GM18861 (cell line): ENCODE measurements at regions not wholly inside any gene's neighbourhood (a gene's known extent, or its start where the extent isn't known, plus 50 kb on each side); places are given as distances from the start of the nearest gene placed in this dataset.
"Not testable (repeated sequence)": the region's sequence is repeated elsewhere in the genome, so short reads cannot be mapped to it uniquely, and the experiment has no call there.

Source experiments
- ATAC-seq: cut with Tn5 transposase; IDR thresholded peaks from one replicate; pipeline ENCODE4 v1.9.1; 2021; ENCODE audit not compliant: unreplicated experiment

DNA sequence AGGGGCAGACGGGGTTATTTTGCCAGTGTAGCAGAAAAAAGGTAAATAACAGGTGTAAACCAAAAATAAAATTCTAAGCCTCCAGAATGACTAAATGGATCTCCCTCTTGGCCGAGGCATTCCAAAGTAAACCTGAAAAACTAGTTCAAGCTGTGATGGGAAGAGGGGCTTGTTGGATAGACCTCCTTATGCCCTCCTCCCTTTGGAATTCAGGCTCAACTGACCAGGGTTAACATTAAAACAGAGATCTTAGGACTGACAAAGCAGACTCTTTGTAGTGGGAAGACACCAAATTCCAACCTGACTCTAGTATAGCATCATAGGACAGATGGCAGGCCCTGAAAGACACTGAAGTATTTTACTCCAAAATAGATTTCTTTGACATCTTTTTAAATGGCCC, 113.8 kb upstream of the ITGB1 start:
- ATAC-seq, result no peak

DNA sequence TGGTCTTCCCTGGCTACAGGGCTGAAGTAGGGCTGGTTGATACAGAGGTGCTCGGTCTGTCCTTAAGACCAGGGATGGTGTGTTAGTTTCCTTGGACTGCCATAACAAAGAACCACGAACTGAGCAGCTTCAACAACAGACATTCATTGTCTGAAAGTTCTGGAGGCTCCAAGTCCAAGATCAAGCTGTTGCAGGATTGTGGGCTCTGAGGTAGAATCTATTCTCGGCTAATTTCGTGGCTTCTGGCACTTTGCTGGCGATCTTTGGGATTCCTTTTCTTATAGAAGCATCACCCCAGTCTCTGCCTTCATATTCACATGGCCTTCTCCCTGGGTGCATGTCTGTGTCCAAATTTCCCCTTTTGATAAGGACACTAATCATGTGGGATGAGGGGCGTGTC, 112.1 kb upstream of the ITGB1 start:
- no peak for ATAC-seq

DNA sequence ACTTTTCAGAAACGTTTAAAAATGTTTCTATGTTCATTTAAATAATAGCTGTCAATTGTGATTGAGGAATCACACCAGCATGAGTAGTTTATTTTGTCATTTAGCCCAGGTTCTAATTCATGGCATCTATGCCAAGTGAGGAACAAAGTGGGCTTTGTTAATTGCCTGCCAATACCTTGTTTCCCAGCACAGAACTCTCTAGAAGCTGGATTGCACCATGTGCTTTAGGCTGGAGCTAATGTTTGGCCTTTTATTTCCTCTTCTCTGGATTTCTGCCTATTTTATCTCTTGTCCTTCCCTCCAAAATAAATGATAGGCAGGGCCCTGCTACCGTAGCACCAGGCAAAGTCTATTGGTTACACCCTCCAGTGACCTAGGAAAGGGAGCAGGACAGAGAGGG, 109.9 kb upstream of the ITGB1 start:
- ATAC-seq, result no peak

DNA sequence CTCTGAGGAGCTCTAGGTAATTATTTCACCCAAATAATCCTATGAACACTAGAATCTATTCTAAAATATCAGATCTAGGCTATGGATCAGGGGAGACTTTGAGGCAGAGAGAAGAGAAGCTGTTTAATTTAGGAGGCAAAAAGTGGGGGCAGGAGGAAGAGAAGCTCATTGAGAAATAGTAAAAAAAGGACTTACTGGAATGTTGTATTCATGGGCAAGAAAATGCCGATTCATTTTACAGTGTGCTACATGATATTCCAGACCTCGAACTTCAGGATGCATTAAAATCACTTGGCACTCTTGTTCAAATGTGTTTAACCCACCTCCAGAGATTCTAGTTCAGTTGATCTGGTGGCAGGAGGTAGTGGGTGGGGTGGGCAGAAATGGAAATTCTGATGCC, 109.5 kb upstream of the ITGB1 start:
- no peak for ATAC-seq

DNA sequence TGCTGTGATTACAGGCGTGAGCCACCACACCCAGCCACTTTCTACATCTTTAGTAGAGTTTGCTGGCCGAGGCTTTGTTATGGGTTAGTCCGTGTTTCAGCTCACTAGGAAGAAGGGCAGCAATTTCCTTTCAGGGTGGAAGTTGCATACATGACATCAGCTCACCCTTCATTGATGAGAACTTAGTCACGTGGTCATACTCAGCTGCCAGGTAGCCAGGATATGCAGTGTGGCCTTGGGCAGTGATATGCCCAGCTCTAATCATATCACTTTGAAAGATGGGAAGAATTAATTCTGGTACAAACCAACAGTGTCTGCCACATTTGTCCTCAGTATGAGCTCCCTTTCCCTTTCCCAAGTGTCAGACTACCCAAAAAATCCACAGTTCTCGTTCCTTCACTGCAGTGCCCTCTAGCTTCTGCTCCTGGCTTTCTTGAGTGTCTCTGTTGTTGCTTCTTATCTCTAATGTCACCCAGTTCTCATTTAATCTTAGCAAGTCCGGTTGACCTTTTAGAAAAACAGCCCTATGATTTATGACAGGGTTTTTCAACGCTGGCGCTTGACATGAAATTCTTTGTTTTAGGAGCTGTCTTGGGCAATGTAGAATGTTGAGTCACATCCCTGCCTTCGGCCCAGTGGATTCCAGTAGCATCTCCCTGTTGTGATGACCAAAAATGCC, 108.7 kb upstream of the ITGB1 start:
- ATAC-seq, result no peak

DNA sequence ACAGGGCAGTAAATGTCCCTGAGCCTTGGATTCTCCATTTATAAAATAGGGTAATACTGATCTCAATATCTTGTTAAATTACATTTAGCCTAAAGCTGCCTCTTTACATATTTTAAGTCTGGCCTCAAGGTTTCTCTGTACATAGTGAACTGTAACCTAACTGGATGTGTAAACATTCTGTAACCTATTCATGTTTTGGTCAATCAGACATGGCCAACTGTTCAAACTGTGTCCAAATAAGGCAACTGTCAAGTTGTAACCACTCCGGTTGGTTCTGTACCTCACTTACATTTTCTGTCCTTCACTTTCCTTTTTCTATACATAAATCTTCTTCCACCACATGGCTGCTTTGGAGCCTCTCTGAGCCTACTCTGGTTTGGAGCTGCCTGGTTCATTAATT, 107.1 kb upstream of the ITGB1 start:
- no peak for ATAC-seq

DNA sequence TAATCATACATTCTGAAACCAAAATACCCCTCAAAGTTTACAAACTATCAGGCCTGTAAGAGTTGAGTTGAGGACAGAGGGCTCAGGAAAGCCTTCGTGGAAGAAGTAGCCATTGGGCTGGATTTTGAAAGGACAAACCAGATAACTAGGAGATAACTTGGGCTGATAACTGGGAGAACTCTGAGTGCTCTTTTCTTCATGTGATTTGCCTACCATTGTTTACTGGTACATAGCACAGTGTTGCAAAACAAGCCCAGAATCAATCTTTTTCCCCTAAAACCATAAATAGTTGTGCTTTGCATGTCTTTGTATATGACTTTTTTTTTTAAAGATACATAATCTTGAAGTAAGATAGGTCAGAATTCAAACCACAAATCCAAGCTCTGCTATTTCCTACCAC, 106.7 kb upstream of the ITGB1 start:
- no peak for ATAC-seq

DNA sequence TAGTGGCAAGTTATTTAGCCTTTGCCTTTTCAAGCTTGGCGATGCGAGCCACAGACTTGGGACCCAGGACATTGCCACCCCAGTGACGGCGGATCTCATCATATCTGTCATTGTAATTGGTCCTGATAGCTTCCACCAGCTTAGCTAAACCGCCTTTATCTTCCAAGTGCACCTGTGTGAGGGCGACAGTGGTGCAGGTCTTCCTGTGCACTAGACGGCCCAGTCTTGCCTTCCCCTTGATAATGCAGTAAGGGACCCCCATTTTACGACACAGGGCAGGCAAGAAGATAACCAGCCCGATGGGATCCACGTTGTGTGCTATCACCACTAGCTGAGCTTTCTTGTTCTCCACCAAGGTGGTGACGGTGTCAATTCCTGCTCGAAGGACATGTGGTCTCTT, 99.6 kb upstream of the ITGB1 start:
- no peak for ATAC-seq

DNA sequence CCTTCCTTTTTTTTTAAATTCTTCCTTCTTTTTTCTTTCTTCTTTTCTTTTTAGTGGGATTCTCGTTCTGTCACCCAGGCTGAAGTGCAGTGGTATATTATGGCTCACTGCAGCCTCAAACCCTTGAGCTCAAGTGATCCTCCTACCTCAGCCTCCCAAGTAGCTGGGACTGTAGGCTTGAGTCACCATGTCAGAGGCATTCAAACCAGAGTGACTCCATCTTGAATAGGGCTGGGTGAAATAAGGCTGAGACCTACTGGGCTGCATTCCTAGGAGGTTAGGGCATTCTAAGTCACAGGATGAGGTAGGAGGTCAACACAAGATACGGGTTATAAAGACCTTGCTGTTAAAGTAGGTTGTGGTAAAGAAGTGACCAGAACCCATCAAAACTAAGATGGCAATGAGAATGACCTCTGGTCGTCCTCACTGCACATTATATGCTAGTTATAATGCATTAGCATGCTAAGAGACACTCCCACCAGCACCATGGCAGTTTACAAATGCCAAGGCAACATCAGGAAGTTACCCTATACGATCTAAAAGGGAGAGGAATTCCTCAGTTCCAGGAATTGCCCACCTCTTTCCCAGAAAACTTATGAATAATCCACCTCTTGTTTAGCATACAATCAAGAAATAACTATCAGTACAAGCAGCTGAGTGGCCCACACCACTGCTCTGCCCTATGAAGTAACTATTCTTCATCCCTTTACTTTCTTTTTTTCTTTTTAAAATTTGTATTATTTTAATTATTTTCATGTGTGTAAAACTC, 99.0 kb upstream of the ITGB1 start:
- ATAC-seq, result no peak

DNA sequence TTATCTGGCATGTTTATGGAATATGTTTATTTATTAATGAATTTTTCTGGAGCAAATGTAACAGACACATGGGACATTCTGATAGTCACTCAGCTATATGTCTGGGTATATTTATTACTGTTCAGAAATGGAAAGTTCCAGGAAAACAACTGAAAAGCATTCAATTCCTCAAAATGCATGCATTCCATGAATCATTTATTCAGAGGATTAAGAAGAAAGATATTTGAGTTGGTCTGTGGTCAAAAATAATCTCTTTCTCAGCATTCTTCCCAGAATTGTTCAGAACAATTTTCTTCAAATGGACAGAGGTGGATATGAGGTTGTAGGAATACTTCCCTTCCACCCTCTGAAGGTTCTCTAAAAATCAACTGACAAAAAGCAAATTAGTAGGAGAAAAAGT, 97.6 kb upstream of the ITGB1 start:
- ATAC-seq, result no peak

DNA sequence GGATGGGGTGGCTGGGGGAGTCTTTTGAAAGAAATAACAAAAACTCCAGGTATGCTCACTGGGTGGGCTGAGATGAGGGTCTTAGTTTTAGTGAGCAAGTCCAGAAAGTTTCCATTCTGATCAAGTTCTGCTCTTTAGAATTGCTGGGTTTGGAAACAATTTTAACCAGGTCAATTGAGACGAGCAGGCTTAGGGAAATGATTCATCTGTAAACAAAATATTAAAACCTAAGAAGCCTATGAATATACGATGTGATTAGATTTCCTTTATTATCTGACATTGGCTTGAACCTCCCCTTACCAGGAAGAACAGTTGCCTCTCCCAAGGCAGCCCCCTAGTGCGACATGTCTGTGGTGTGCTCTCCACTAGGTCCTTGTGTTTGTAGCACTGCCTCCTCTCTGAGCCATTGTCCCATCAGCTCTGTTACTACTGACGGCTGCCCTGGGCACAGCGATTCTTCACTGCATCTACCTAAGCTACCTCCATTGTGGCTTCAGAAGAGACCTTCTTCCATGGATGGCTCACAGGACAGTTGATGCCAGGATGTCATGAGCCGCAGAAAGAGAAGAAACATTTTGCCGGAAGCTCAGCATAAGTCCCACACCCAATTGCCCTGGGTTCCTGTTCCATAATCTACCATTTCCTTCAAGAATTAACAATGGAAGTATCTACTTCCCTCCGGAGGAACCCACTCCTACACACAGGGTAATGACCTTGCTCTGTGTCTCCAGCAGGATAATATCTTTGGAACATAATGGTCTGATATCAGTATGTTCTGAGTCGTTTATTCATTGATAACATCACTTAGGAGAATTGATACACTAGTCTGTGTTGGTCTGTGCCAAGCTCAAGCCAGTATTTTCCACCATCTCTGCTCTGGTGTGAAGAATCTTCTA, 95.1 kb upstream of the ITGB1 start:
- no peak for ATAC-seq

DNA sequence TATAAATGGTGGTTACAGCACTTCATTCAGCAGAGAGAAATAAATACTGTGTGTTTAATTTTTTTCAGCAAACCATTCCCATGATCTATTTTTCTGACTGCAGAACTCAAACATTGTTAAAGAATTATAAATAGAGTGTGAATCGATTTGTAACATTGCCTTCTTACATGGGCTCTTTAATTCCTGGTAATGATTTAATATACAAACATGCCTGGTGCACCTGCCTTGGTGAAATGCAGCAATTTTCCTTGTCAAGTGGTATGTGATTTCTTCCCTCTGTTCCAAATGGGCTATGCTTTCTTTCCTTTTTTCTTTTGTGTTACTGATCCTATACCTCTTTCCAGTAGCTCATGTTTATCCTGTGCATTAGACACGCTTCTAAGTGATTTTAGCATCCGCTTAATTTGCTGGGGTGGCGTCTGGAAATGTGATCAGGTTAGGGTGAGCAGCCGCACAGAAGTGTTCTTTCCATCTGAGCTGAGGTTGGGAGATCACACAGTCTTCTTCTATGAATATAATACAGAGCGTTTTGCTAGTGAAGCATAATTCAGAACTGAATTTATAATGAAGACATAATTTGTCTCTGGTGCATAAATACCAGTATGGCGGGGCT, 94.3 kb upstream of the ITGB1 start:
- ATAC-seq, result no peak

DNA sequence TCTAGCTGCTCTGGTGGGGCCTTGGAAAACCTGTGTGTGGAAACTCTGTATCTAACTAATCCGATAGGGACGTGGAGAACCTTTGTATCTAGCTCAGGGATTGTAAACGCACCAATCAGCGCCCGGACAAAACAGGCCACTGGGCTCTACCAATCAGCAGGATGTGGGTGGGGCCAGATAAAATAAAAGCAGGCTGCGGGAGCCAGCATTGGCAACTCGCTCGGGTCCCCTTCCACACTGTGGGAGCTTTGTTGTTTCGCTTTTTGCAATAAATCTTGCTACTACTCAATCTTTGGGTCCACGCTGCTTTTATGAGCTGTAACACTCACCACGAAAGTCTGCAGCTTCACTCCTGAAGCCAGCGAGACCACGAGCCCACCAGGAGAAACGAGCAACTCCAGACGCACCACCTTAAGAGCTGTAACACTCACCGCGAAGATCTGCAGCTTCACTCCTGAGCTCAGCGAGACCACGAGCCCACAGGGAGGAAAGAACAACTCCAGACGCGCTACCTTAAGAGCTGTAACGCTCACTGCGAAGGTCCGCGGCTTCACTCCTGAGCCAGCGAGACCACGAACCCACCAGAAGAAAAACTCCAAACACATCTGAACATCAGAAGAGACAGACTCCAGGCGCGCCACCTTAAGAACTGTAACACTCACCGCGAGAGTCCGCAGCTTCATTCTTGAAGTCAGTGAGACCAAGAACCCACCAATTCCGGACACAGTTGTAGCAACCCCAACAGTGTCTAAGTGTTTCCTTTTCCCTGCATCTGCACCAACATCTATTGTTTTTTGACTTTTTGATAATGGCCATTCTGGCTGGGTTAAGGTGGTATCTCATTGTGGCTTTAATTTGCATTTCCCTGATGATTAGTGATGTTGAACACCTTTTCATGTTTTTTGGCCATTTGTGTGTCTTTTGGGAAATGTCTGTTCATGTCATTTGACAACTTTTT, 92.2 kb upstream of the ITGB1 start:
- not testable (repeated sequence) for ATAC-seq

DNA sequence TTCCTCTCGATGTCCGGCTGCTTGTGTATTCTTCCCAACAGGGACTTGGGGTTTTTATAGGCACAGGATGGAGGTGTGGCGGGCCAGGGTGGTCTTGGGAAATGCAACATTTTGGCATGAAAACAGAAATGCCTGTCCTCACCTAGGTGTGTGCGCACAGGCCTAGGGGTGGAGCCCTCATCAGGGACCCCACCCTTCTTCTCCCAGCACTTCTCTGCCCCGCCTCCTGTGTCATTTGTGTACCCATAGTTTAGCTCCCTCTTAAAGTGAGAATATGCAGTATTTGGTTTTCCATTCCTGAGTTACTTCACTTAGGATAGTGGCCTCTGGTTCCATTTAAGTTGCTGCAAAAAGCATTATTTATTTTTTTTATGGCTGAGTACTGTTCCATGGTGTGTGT, 90.2 kb upstream of the ITGB1 start:
- no peak for ATAC-seq

DNA sequence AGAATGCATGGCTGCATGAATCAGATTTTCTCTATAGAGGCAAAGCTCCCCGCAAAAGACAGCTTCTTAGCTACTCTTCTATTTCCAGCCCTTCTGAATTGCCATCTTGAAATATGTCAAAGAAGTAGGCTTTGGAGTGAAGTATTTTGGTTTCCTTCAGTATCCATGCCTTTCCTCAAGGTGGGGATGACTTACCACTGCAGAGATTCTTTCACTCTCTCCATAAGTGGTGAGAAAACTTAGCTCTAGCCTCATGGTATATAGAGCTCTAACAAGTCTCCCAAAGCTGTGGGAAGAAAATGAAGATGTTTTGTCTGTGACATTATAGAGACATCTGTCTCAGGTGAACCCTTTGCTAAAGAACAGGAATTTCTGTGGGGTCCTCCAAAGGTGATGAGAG, 89.6 kb upstream of the ITGB1 start:
- no peak for ATAC-seq

DNA sequence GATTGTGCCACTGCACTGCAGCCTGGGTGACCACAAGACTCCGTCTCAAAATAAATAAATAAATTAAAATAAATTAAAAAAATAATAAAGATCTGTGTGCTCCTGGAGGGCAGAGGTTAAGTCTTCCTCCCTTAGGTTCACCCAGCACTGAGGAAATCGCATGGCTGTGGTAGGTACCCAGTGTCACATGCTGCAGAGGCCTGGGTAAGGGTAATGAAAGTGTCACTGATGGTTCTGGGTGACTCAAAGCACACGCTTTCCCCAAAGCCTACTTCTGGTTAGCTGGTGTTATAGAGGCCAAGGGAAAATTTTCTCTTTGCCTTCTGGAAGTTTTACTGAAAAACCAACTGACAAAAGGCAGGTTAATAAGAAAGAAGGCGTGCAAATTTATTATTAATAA, 88.8 kb upstream of the ITGB1 start:
- ATAC-seq, result no peak

DNA sequence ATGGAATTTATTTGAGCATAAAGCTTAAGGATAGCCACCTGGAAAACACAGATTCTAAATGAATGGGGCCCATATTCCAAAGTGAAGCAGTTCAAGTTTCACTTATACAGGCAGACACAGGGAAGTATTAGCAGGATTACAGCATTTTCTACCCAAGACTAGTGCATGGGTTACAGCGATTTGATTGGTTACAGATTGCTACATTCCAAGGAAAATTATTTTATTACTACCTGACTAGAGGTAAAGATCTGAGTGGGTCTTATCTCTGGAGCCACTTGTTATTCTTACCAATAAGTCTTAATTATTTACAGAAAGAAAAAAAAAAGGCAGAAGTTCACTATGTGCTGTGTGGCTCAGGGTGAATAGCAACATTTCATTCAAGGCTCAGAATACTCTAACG, 87.4 kb upstream of the ITGB1 start:
- no peak for ATAC-seq

DNA sequence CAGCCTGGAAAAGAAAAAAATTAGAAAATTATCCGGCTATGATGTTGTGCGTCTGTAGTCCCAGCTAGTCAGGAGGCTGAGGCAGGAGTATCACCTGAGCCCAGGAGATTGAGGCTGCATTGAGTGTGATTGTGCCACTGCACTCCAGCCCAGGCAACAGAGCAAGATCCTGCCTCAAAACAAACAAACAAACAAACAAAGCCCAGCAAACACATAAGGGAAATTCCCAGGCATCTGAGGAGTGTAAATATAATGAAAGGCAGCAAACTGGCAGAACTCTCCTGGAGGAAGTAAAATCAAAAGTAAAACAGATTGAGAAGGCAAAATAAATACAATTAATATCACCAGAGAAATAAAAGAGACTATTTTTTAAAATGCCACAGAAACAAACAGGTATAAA, 84.5 kb upstream of the ITGB1 start:
- no peak for ATAC-seq

DNA sequence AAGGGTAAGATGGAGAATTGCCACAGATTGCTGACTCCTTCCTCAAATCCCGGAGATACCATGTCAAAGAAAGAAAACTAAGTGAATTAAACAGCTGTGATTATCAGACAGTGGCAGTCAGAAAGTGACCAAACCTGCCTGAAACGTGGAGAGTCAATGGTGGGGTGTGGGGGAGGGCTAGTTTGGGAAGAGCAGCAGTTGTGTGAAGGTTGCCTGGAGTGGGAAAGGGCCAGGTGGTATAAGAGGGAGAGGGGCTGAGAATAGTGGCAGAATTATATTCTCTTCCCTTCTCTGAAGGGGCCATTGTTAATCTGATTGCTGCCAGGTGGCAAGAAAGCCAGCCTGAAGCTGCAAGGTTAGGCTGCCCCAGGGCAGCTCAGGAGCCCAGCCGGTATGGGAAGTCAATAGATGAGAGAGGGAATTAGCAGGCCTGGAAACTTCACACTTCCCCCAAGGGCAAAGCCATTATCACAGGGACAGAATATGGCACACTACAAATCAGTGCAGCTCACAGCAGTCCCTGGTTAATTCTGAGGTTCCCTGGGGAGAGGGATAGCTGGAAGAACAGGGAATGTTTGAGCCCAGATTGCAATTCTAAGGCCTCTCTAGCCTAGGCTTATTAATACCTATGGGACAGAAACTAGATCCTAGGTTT, 83.9 kb upstream of the ITGB1 start:
- ATAC-seq, result no peak

DNA sequence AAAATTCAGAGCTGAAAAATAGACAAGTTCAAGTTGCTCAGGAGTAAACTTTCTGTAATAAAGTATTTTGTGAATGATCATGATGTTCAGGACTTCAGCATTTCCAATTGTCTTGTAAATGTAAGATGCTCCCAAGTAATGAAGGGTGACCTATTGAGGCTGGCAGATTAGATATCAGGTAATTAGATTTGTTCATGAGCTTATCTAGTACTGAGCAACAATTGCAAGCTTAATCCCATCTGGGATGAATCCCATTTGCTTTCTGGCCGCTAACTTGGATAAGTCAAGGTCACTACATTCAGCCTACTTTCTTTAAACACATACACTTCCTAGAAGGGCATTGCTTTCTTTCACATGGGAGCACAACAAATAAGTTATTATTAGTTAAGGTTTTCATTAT, 82.4 kb upstream of the ITGB1 start:
- ATAC-seq, result no peak
